IMR-90 (cell line): ENCODE measurements at regions not wholly inside any gene's neighbourhood (a gene's known extent, or its start where the extent isn't known, plus 50 kb on each side); places are given as distances from the start of the nearest gene placed in this dataset.

Experiments used
- ATAC-seq: fragments of 200-7000 bp; cut with Tn5 transposase; 2 replicates; pipeline ENCODE4 v1.9.1; 2020; ENCODE audit warnings: low read depth, mild to moderate bottlenecking, moderate library complexity
- BruUV-seq: library from RNA; stranded (reverse); fragments of 400-500 nt; replicated peaks from 2 replicates; lab custom pipeline; 2021; lab: Mats Ljungman, UMichigan
- CTCF ChIA-PET: fragments of 300-600 bp; formaldehyde crosslinking; extraction: SDS; loops from one replicate; lab custom pipeline; 2021; ENCODE audit warnings: antibody characterized with exemption; lab: Yijun Ruan, JAX
- POLR2A ChIA-PET: fragments of 300-600 bp; sonication (Branson Sonifier 250); formaldehyde crosslinking; loops from one replicate; lab custom pipeline; 2022; ENCODE audit warnings: antibody characterized with exemption; ENCODE audit not compliant: unreplicated experiment; lab: Charles Lee
- DNase-seq: peaks from one replicate; pipeline ENCODE4 v3.0.0; 2013
- H2AFZ ChIP-seq: replicated peaks from 2 replicates; pipeline ENCODE3; 2013; ENCODE audit warnings: low read length, mild to moderate bottlenecking; ENCODE audit not compliant: poor library complexity
- H2AK5ac ChIP-seq: 2 replicates; pipeline ENCODE4 v1.6.1; 2013; ENCODE audit warnings: low read depth, low read length, inconsistent platforms
- H2AK9ac ChIP-seq: replicated peaks from 2 replicates; pipeline ENCODE3; 2013; ENCODE audit warnings: mild to moderate bottlenecking, low read depth, low read length, moderate library complexity; ENCODE audit not compliant: poor library complexity
- H2BK120ac ChIP-seq: 2 replicates; pipeline ENCODE4 v1.6.1; 2013; ENCODE audit warnings: low read depth, low read length, inconsistent platforms
- H2BK15ac ChIP-seq: 3 replicates; pipeline ENCODE4 v1.6.1; 2013; ENCODE audit warnings: low read depth, low read length, inconsistent platforms
- H2BK20ac ChIP-seq: 2 replicates; pipeline ENCODE4 v1.6.1; 2013; ENCODE audit warnings: low read depth, mild to moderate bottlenecking, inconsistent platforms, low read length, moderate library complexity
- H2BK5ac ChIP-seq: 2 replicates; pipeline ENCODE4 v1.6.1; 2013; ENCODE audit warnings: mild to moderate bottlenecking, low read depth, low read length, inconsistent platforms; ENCODE audit not compliant: poor library complexity, severe bottlenecking
- H3K14ac ChIP-seq: replicated peaks from 2 replicates; pipeline ENCODE4 v1.6.1; 2013; ENCODE audit warnings: low read depth, low read length, inconsistent platforms
- H3K18ac ChIP-seq: 2 replicates; pipeline ENCODE4 v1.6.1; 2013; ENCODE audit warnings: low read depth, low read length, control low read depth
- H3K23ac ChIP-seq: 2 replicates; pipeline ENCODE4 v1.6.1; 2013; ENCODE audit warnings: low read depth, low read length, inconsistent platforms
- H3K27ac ChIP-seq: 2 replicates; pipeline ENCODE4 v1.5.1; 2013; ENCODE audit warnings: mild to moderate bottlenecking, control low read depth, low read length; ENCODE audit not compliant: insufficient read depth
- H3K27me3 ChIP-seq: 2 replicates; pipeline ENCODE4 v1.6.1; 2013; ENCODE audit warnings: low read length; ENCODE audit not compliant: control insufficient read depth, insufficient read depth
- H3K36me3 ChIP-seq: 2 replicates; pipeline ENCODE4 v1.6.1; 2013; ENCODE audit warnings: low read length, mixed read lengths; ENCODE audit not compliant: control insufficient read depth, insufficient read depth
- H3K4ac ChIP-seq: 2 replicates; pipeline ENCODE4 v1.6.1; 2013; ENCODE audit warnings: low read depth, low read length, inconsistent platforms
- H3K4me1 ChIP-seq: 2 replicates; pipeline ENCODE4 v1.6.1; 2013; ENCODE audit warnings: low read length, mixed read lengths; ENCODE audit not compliant: control insufficient read depth, insufficient read depth
- H3K4me2 ChIP-seq: 2 replicates; pipeline ENCODE4 v1.6.1; 2013; ENCODE audit warnings: low read depth, mild to moderate bottlenecking, control low read depth, low read length, moderate library complexity
- H3K4me3 ChIP-seq: 2 replicates; pipeline ENCODE4 v1.5.1; 2013; ENCODE audit warnings: low read depth, mild to moderate bottlenecking, control low read depth, low read length, moderate library complexity; ENCODE audit not compliant: insufficient read depth
- H3K56ac ChIP-seq: 2 replicates; pipeline ENCODE4 v1.6.1; 2013; ENCODE audit warnings: low read length, inconsistent platforms; ENCODE audit not compliant: insufficient read depth; ENCODE audit errors: extremely low read depth
- H3K79me1 ChIP-seq, 2 experiments: 2 replicates each; pipeline ENCODE4 v1.6.1; 2013; ENCODE audit warnings: low read length in 2 of 2, inconsistent platforms in 1 of 2, low read depth in 1 of 2
- H3K9ac ChIP-seq: 2 replicates; pipeline ENCODE4 v1.6.1; 2013; ENCODE audit warnings: low read depth, low read length, control low read depth
- H3K9me1 ChIP-seq: 2 replicates; pipeline ENCODE4 v1.6.1; 2013; ENCODE audit warnings: low read length, inconsistent platforms; ENCODE audit not compliant: insufficient read depth
- H3K9me3 ChIP-seq: 2 replicates; pipeline ENCODE4 v1.6.1; 2013; ENCODE audit warnings: low read length; ENCODE audit not compliant: control insufficient read depth, insufficient read depth
- H4K20me1 ChIP-seq: 2 replicates; pipeline ENCODE4 v1.6.1; 2013; ENCODE audit warnings: low read length, inconsistent platforms; ENCODE audit not compliant: insufficient read depth
- H4K5ac ChIP-seq: 2 replicates; pipeline ENCODE4 v1.6.1; 2013; ENCODE audit warnings: mild to moderate bottlenecking, low read depth, low read length, control low read depth
- H4K8ac ChIP-seq, 2 experiments: 2 replicates each; pipeline ENCODE4 v1.6.1; 2013; ENCODE audit warnings: low read depth in 2 of 2, low read length in 2 of 2, control low read depth in 1 of 2, inconsistent platforms in 1 of 2
- H4K91ac ChIP-seq: 2 replicates; pipeline ENCODE4 v1.6.1; 2013; ENCODE audit warnings: low read depth, low read length, inconsistent platforms; ENCODE audit not compliant: insufficient read depth
- BHLHE40 ChIP-seq: fragments of 150-350 bp; IDR thresholded peaks from 2 replicates; pipeline ENCODE4 v1.6.1; 2016; ENCODE audit warnings: mild to moderate bottlenecking, low read depth, low read length
- CEBPB ChIP-seq: IDR thresholded peaks from 2 replicates; pipeline ENCODE4 v1.6.1; 2012; ENCODE audit warnings: low read depth, low read length, improper control_type of control experiment
- CTCF ChIP-seq: conservative IDR thresholded peaks from 2 replicates; pipeline ENCODE4 v1.5.1; 2012; ENCODE audit warnings: mild to moderate bottlenecking, low read depth, low read length, improper control_type of control experiment
- ELK1 ChIP-seq: fragments of 150-350 bp; IDR thresholded peaks from 2 replicates; pipeline ENCODE4 v1.6.1; 2016; ENCODE audit warnings: low read depth, mild to moderate bottlenecking, low read length, moderate library complexity, borderline replicate concordance
- FOS ChIP-seq: fragments of 150-350 bp; IDR thresholded peaks from 2 replicates; pipeline ENCODE4 v1.6.1; 2016; ENCODE audit warnings: low read depth, low read length
- MAFK ChIP-seq: IDR thresholded peaks from 2 replicates; pipeline ENCODE4 v1.6.1; 2012; ENCODE audit warnings: low read depth, low read length, improper control_type of control experiment
- MXI1 ChIP-seq: IDR thresholded peaks from 2 replicates; pipeline ENCODE4 v1.6.1; 2012; ENCODE audit warnings: low read depth, mild to moderate bottlenecking, low read length, moderate library complexity, borderline replicate concordance
- NFE2L2 ChIP-seq: fragments of 150-350 bp; IDR thresholded peaks from 2 replicates; pipeline ENCODE4 v1.6.1; 2016; ENCODE audit warnings: low read depth, mild to moderate bottlenecking, low read length
- POLR2A ChIP-seq: IDR thresholded peaks from 2 replicates; pipeline ENCODE4 v1.6.1; 2012; ENCODE audit warnings: mild to moderate bottlenecking, low read depth, low read length
- RAD21 ChIP-seq: IDR thresholded peaks from 2 replicates; pipeline ENCODE4 v1.6.1; 2012; ENCODE audit warnings: low read length, improper control_type of control experiment
- RCOR1 ChIP-seq: IDR thresholded peaks from 2 replicates; pipeline ENCODE4 v1.6.1; 2012; ENCODE audit warnings: mild to moderate bottlenecking, low read length, improper control_type of control experiment; ENCODE audit not compliant: insufficient replicate concordance
- RFX5 ChIP-seq: IDR thresholded peaks from 2 replicates; pipeline ENCODE4 v1.8.0; 2012; ENCODE audit warnings: low read depth, mild to moderate bottlenecking, low read length, moderate library complexity
- SMC3 ChIP-seq: fragments of 150-350 bp; IDR thresholded peaks from 2 replicates; pipeline ENCODE4 v1.6.1; 2016; ENCODE audit warnings: low read depth, mild to moderate bottlenecking, antibody characterized with exemption, low read length, moderate library complexity
- WGBS, 2 experiments: methylation state at CpG; one replicate each; pipeline versions ENCODE4 v1.1.5 to v1.1.7; 2013; ENCODE audit warnings: missing lambda C conversion rate in 2 of 2; ENCODE audit not compliant: insufficient read length in 1 of 2; ENCODE audit errors: extremely low coverage in 2 of 2; 5-methylcytosine and 5-hydroxymethylcytosine counted together
- dilution Hi-C: fragments of 300-500 bp; cut with HindIII; formaldehyde crosslinking; loops from one replicate; pipeline ENCODE4 v1.14.3; 2018; ENCODE audit warnings: low sequenced_read_pairs; ENCODE audit not compliant: unreplicated experiment
- in situ Hi-C: fragments of 300-500 bp; cut with MboI; formaldehyde crosslinking; loops from 3 replicates; pipeline ENCODE4 v1.14.3; 2019; ENCODE audit warnings: low sequenced_read_pairs, inconsistent platforms, mixed read lengths
- intact Hi-C: fragments of 100-400 bp; cut with micrococcal nuclease; formaldehyde crosslinking; loops from 2 replicates; pipeline ENCODE4 v1.10.0; 2022
- TF ChIP-seq, protein P1 (sequence below): fragments of 150-350 bp; IDR thresholded peaks from 2 replicates; pipeline ENCODE4 v1.6.1; 2017; ENCODE audit warnings: mild to moderate bottlenecking, antibody characterized with exemption, low read length, low read depth

- no peak for TF ChIP-seq MAFK
- no peak for TF ChIP-seq RAD21
- no peak for TF ChIP-seq CEBPB
- TF ChIP-seq BHLHE40: no peak
- TF ChIP-seq, protein P1, sequence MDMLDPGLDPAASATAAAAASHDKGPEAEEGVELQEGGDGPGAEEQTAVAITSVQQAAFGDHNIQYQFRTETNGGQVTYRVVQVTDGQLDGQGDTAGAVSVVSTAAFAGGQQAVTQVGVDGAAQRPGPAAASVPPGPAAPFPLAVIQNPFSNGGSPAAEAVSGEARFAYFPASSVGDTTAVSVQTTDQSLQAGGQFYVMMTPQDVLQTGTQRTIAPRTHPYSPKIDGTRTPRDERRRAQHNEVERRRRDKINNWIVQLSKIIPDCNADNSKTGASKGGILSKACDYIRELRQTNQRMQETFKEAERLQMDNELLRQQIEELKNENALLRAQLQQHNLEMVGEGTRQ: no peak
- no peak for TF ChIP-seq SMC3
- TF ChIP-seq RCOR1: no peak
- TF ChIP-seq POLR2A: no peak
- no peak for TF ChIP-seq CTCF
- TF ChIP-seq ELK1: no peak
- TF ChIP-seq NFE2L2: no peak
- no peak for TF ChIP-seq FOS
- TF ChIP-seq MXI1: no peak
- no peak for TF ChIP-seq RFX5
- intact Hi-C loops: no loop called here
These were observed 539.5 kb downstream of the RNF144A start for GRCh38 chr2:7456762-7457161.

More at GRCh38 chr2:7456762-7457161, 539.5 kb downstream of the RNF144A start:
- no peak overlapping the region for H2BK5ac ChIP-seq
- in situ Hi-C loops: no loop called here
- H2BK15ac ChIP-seq: no peak overlapping the region
- H3K36me3 ChIP-seq: no peaks in the 10 kb centered on the region
- H3K4me2 ChIP-seq: no peak overlapping the region
- H3K18ac ChIP-seq: no peak overlapping the region
- H4K8ac ChIP-seq: no peak overlapping the region
- no peak overlapping the region for H3K23ac ChIP-seq
- H3K4ac ChIP-seq: no peak overlapping the region
- H3K56ac ChIP-seq: no peak overlapping the region
- no peak overlapping the region for H3K4me3 ChIP-seq
- ChIA-PET CTCF (no interaction called here), POLR2A (no interaction called here)
- H3K27me3 ChIP-seq: no peaks in the 10 kb centered on the region
- H4K5ac ChIP-seq: no peak overlapping the region
- no peak overlapping the region for H2AK9ac ChIP-seq
- DNase-seq (no peak), ATAC-seq (no peak)
- H3K9me3 ChIP-seq: peaks cover 3% of the 10 kb centered on the region; the same call in 1 of the 2 replicates
- no peak overlapping the region for H3K27ac ChIP-seq
- H3K14ac ChIP-seq: no peak overlapping the region
- H2AFZ ChIP-seq: no peak overlapping the region
- H3K9me1 ChIP-seq: no peaks in the 10 kb centered on the region
- H4K20me1 ChIP-seq: no peaks in the 10 kb centered on the region
- no peak overlapping the region for H3K9ac ChIP-seq
- H2BK120ac ChIP-seq: no peak overlapping the region
- H3K4me1 ChIP-seq: no peaks in the 10 kb centered on the region
- dilution Hi-C loops: no loop called here
- no peak overlapping the region for H2BK20ac ChIP-seq
- 25% methylated on average over 11 of the region's 13 CpGs; no CpG with 5 or more reads in 1 of the 2 experiments for WGBS, 2 experiments
- no TSS peak for BruUV-seq
- H4K91ac ChIP-seq: no peak overlapping the region
- no peak overlapping the region for H2AK5ac ChIP-seq
- H3K79me1 ChIP-seq: no peaks in the 10 kb centered on the region
